ENCODE measurements at regions not wholly inside any gene's neighbourhood (a gene's known extent, or its start where the extent isn't known, plus 50 kb on each side); places are given as distances from the start of the nearest gene placed in this dataset.

GRCh38 chr11:70486731-70487130 is 88.4 kb downstream of the CTTN start:
- DNase-seq (ENCODE audit: low read depth in 2 of 2), result no peak

- DNase-seq (ENCODE audit: low read depth in 2 of 2), result no peak
These were observed 88.8 kb downstream of the CTTN start for GRCh38 chr11:70487160-70487559.

DNA sequence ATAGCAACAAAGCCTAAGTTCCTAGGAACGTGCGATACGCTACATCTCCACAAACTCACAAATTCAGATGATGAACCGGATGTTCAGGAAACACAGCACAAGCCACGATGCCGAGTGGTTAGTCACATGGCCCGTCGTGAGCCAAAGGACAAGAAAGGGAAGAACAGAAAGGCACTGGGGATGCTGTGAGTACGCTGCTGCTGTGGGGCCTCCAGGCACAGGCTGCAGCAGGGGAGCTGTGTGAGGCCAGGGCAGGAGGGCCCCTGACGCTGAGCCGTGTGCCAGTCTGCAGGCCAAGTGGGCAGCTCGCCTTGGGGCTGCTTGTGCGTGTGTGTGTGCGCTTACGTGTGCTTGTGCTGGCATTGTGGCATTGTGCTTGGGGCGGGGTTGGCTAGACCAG is 89.4 kb downstream of the CTTN start:
- no peak for DNase-seq (ENCODE audit: low read depth in 2 of 2)

DNA sequence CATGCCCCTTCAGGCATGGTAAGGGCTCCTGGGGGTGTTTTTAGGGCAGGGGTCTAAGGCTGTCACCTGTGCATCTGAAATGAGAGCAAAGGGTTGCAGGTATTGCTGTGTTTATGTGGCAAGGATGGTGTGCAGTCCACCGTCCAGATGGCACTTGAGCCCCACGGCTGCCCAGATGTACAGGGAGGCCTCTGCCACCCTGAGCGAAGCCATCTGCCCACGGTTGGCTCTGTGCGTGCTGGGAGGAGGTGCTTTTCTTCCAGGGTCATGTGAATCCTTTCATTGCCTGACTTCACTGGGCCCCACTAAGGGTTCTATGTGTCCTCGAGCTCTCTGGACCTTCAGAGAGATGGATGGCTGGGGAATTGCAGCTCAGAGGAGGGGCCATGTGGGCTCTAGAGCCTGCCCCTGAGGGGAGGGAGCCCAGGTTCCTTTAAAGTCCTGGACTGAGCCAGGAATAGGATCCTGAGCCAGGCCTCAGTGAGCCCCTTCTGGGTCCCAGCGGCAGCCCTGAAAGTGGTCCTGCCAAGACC is 89.9 kb downstream of the CTTN start:
- no peak for DNase-seq (ENCODE audit: low read depth in 2 of 2)

DNA sequence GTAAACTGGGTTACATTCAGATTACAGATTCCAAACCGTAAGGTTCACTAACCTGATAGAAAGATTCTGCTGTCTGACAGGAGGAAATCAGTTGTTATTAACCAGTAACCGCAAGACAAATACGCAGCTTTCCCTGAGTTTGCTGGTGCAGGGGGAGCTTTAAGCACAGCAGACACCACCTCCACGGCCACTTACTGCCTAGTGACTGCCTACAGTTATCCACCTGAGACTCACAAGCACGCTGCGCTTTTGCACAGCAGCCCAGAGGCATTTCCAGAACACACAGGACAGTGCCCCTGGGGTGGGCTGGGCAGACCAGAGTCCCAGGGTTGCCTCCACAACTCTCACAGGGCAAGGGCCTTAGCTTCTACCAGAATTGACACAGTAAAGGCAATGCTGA is 90.9 kb downstream of the CTTN start:
- DNase-seq (ENCODE audit: low read depth in 2 of 2), result no peak

DNA sequence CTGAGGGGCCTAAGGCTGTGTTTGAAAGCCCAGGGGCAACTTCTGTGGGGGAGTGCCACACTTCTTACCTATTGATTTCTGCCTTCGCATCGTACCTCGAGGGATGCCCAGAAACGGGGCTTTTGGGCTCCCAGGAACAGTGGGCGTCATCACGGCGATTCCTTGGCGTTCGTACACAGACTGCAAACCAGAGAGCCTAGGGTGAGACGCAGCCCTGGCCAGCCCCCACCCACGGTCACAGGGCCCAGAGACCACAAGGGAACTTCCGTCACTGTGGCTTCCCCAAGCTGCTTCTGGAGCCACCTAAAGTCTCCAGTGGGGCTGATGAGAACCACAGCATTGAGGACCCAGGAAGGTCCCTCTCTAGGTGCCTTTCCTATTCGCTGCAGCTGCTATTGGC is 91.9 kb downstream of the CTTN start:
- no peak for DNase-seq (ENCODE audit: low read depth in 2 of 2)

- DNase-seq (ENCODE audit: low read depth in 2 of 2), result no peak
These were observed 92.6 kb downstream of the CTTN start for GRCh38 chr11:70490723-70491558.

DNA sequence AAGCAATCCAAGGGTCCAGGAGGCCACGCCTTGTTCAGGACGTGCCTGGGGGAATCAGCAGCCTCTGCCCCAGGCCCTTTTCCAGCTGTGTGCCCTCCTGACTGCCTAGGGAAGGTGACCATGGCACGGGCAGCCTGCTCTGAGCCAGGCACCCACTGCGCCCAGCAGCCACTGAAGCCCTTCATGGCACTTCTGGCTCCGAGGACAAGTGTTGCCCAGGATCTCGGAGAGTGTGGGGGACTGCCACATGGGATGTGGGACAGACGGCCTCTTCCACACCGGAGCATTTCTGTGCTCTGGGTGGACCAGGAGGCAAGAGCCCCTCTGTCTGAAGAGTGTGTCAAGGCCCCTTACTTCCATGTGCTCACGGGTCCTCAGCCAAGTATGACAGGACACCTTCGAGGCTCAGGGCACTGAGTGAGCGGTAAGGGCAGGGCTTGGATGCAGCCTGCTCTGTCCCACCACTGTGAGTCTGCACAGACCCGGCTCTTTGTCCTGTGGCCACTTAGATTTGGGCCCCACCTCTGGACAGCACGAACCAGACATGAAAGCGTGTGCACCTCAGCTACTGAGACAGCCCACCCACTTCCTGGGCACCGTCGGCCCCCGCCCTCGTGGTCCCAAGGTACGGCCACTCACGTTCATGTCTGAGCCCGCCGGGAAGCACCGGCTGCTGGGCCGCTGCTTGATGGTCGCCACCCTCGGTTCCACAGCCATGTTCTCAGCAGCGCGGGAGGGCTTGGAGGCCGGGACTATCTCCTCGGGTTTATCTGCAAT is 93.6 kb downstream of the CTTN start:
- DNase-seq (ENCODE audit: low read depth in 2 of 2), result no peak

GRCh38 chr11:70493089-70493474 is 94.8 kb downstream of the CTTN start:
- no peak for DNase-seq (ENCODE audit: low read depth in 2 of 2)

GRCh38 chr11:70493891-70494290 is 95.6 kb downstream of the CTTN start:
- DNase-seq (ENCODE audit: low read depth in 2 of 2), result no peak

GRCh38 chr11:70494559-70495350 is 96.4 kb downstream of the CTTN start:
- DNase-seq (ENCODE audit: low read depth in 2 of 2), result no peak

- no peak for DNase-seq (ENCODE audit: low read depth in 2 of 2)
These were observed 97.3 kb downstream of the CTTN start for GRCh38 chr11:70495351-70496310.

GRCh38 chr11:70496591-70497535 is 98.5 kb downstream of the CTTN start:
- no peak for DNase-seq (ENCODE audit: low read depth in 2 of 2)

GRCh38 chr11:70497536-70498075 is 99.3 kb downstream of the CTTN start:
- DNase-seq (ENCODE audit: low read depth in 2 of 2), result no peak

DNA sequence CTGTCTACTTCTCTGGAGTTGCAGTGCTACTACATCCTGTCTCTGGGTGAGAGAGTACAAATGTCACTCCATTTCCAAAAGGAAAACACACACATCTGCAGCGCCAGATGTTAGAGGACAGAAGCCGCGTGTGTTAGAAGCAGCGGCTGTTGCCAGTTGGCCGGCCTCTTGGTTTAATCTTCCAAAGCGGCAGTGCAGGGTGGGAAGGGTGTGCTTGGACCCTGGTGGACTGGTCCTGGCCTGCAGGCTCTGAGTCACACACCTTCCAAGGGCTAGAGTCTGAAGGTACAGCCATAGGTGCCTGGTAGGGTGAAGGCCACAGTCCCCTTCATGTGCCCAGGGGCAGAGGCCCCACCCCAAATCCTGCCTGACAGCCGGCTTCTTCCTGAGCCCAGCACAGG is 99.8 kb downstream of the CTTN start:
- DNase-seq (ENCODE audit: low read depth in 2 of 2), result no peak

DNA sequence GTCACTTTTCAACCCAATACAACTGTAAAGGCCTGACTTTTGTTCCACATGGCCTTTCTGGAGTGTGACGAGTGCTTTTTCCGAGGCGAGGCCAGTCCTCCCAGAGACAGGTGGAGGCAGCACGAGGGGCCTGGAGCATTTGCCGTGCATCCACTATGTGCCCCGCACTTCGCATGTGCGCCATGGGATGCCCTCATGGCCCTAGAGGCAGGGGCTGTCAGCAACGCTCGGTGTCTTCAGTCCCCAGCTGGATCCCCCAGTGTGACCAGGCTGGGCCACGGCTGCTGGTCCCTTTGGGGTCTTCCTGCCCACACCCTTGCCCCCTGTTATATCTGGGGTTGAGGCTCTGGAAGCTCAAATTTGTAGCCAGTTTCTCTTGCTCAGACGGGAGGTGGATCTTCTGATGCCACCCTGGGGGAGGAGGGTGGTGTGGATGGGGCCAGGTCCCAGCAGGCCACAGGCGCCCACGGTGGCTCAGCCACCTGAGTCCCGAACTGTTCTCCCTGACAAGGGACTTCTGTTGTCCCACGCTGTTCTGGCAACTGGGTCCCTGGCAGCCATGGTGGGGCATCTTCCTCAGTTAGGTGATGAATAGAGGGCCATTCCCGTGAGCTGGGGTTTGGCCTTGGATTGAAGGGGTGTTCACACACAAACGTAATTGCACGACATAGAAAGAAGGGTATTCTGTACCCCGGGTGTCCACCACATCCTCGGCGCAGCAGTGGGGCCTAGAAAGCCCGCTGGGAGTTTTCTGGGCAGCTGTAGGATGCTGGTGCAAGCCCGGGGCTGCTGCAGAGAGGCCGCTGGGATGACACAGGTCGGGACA is 100.9 kb downstream of the CTTN start:
- no peak for DNase-seq (ENCODE audit: low read depth in 2 of 2)

GRCh38 chr11:70500076-70500847 is 101.9 kb downstream of the CTTN start:
- DNase-seq (ENCODE audit: low read depth in 2 of 2), result no peak
